A549 (cell line): ENCODE measurements at regions not wholly inside any gene's neighbourhood (a gene's known extent, or its start where the extent isn't known, plus 50 kb on each side); places are given as distances from the start of the nearest gene placed in this dataset.

Experiments used
- BCL3 ChIP-seq: fragments of >200 bp; sonication (Bioruptor Twin); formaldehyde crosslinking; IDR thresholded peaks from 3 replicates; pipeline ENCODE4 v1.6.1; 2016
- CBX8 ChIP-seq: fragments of 200-600 bp; sonication (generic); IDR thresholded peaks from 2 replicates; pipeline ENCODE4 v1.6.1; 2016
- CTCF ChIP-seq: fragments of >200 bp; sonication (Bioruptor Twin); formaldehyde crosslinking; IDR thresholded peaks from 3 replicates; pipeline ENCODE4 v1.5.1; 2016

- no peak for TF ChIP-seq CTCF
- no peak for TF ChIP-seq CBX8
- no peak for TF ChIP-seq BCL3
Observed at GRCh38 chr1:58964428-58964827, 180.6 kb upstream of the JUN start.
